ENCODE measurements at regions not wholly inside any gene's neighbourhood (a gene's known extent, or its start where the extent isn't known, plus 50 kb on each side); places are given as distances from the start of the nearest gene placed in this dataset.

DNA sequence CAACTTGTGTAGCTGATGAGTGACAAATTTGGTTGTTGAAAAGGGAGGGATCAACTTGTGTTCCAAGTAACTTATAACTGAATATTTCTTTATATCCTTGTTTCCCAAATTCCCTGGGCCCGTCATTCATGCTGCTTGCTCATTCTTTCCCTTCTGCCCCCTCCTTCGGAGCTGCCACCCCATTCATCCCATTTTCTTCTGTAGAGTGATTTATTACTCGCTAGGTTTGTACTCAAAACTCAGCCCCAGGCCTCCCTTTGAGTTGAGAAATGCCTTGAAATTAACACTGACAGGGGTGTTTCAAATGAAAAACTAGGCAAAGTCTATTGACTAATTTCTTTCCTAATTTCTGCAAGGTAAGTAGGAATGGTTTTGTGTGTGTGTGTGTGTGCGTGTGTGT, 277.4 kb upstream of the SLCO3A1 start (continued):
- TF ChIP-seq, protein P1, sequence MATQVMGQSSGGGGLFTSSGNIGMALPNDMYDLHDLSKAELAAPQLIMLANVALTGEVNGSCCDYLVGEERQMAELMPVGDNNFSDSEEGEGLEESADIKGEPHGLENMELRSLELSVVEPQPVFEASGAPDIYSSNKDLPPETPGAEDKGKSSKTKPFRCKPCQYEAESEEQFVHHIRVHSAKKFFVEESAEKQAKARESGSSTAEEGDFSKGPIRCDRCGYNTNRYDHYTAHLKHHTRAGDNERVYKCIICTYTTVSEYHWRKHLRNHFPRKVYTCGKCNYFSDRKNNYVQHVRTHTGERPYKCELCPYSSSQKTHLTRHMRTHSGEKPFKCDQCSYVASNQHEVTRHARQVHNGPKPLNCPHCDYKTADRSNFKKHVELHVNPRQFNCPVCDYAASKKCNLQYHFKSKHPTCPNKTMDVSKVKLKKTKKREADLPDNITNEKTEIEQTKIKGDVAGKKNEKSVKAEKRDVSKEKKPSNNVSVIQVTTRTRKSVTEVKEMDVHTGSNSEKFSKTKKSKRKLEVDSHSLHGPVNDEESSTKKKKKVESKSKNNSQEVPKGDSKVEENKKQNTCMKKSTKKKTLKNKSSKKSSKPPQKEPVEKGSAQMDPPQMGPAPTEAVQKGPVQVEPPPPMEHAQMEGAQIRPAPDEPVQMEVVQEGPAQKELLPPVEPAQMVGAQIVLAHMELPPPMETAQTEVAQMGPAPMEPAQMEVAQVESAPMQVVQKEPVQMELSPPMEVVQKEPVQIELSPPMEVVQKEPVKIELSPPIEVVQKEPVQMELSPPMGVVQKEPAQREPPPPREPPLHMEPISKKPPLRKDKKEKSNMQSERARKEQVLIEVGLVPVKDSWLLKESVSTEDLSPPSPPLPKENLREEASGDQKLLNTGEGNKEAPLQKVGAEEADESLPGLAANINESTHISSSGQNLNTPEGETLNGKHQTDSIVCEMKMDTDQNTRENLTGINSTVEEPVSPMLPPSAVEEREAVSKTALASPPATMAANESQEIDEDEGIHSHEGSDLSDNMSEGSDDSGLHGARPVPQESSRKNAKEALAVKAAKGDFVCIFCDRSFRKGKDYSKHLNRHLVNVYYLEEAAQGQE (IDR thresholded peaks at IDR 0.05; ENCODE audit: unreplicated experiment): no peak
- TF ChIP-seq, protein P2, sequence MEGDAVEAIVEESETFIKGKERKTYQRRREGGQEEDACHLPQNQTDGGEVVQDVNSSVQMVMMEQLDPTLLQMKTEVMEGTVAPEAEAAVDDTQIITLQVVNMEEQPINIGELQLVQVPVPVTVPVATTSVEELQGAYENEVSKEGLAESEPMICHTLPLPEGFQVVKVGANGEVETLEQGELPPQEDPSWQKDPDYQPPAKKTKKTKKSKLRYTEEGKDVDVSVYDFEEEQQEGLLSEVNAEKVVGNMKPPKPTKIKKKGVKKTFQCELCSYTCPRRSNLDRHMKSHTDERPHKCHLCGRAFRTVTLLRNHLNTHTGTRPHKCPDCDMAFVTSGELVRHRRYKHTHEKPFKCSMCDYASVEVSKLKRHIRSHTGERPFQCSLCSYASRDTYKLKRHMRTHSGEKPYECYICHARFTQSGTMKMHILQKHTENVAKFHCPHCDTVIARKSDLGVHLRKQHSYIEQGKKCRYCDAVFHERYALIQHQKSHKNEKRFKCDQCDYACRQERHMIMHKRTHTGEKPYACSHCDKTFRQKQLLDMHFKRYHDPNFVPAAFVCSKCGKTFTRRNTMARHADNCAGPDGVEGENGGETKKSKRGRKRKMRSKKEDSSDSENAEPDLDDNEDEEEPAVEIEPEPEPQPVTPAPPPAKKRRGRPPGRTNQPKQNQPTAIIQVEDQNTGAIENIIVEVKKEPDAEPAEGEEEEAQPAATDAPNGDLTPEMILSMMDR (conservative IDR thresholded peaks at IDR 0.05; ENCODE audit: low read depth in 2 of 2): no peak
- TF ChIP-seq STAT1 (IDR thresholded peaks at IDR 0.05; ENCODE audit: unreplicated experiment): no peak
- TF ChIP-seq POLR2AphosphoS5 (IDR thresholded peaks at IDR 0.05; ENCODE audit: low read depth): no peak

DNA sequence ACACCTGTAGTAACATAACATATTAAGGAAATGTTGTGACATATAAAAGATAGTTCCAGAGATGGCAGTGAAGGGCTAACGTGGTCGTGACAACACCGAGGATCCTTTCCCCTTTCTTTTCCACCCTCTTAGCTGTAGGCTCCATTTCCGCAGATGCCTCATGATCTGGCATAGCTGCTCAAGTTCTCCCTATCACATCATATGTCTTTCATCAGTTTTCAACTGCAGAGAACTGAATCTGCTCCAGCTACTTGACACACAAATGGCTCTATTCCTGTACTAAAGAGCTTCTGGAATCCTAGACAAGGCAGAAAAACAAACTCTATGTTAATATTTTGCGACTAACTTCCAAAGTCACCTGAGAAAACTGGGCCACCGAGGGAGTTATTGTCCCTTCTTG, 275.0 kb upstream of the SLCO3A1 start:
- no peak overlapping the region for H2AFZ ChIP-seq
- ATAC-seq: no peak
- no peaks in the 10 kb centered on the region for H3K27me3 Mint-ChIP-seq (ENCODE audit: insufficient read depth, low read depth, poor library complexity)
- TF ChIP-seq, protein P2 (conservative IDR thresholded peaks at IDR 0.05; ENCODE audit: low read depth in 2 of 2): no peak
- TF ChIP-seq, protein P3, sequence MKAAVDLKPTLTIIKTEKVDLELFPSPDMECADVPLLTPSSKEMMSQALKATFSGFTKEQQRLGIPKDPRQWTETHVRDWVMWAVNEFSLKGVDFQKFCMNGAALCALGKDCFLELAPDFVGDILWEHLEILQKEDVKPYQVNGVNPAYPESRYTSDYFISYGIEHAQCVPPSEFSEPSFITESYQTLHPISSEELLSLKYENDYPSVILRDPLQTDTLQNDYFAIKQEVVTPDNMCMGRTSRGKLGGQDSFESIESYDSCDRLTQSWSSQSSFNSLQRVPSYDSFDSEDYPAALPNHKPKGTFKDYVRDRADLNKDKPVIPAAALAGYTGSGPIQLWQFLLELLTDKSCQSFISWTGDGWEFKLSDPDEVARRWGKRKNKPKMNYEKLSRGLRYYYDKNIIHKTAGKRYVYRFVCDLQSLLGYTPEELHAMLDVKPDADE (IDR thresholded peaks at IDR 0.05): no peak
- TF ChIP-seq EZH2phosphoT487 (IDR thresholded peaks at IDR 0.05; ENCODE audit: unreplicated experiment) (no peak), EZH2 (IDR thresholded peaks at IDR 0.05; ENCODE audit: low read depth, unreplicated experiment) (no peak), ZNF331 (CRISPR knock-in tag; IDR thresholded peaks at IDR 0.05; ENCODE audit: low read depth) (no peak), CREB1 (CRISPR knock-in tag; IDR thresholded peaks at IDR 0.05; ENCODE audit: low read depth) (no peak), JUNB (IDR thresholded peaks at IDR 0.05; ENCODE audit: unreplicated experiment) (no peak), ZNF114 (CRISPR knock-in tag; IDR thresholded peaks at IDR 0.05) (no peak)
- TF ChIP-seq, protein P1 (IDR thresholded peaks at IDR 0.05; ENCODE audit: unreplicated experiment): no peak

More for the DNA sequence above, 275.0 kb upstream of the SLCO3A1 start:
- Histone ChIP-seq H3K27ac (ENCODE audit: low read depth) (no peak overlapping the region), H3K4me3 (no peak overlapping the region), H3K79me2 (replicated peaks; ENCODE audit: insufficient read depth) (no peaks in the 10 kb centered on the region), H3F3A (replicated peaks; ENCODE audit: low read depth) (no peaks in the 10 kb centered on the region), H3K27me3 (ENCODE audit: insufficient read depth) (no peaks in the 10 kb centered on the region), H3K4me1 (ENCODE audit: insufficient read depth) (no peaks in the 10 kb centered on the region), H3K36me3 (ENCODE audit: insufficient read depth) (no peaks in the 10 kb centered on the region), H3K9me2 (ENCODE audit: insufficient read depth) (no peaks in the 10 kb centered on the region), H4K20me1 (replicated peaks; ENCODE audit: insufficient read depth) (no peaks in the 10 kb centered on the region; the same call in 1 of the 2 replicates), H3K4me2 (no peak overlapping the region)
- no peaks in the 10 kb centered on the region for H3K4me1 Mint-ChIP-seq
- H3K27ac Mint-ChIP-seq: no peak overlapping the region
- DNase-seq (ENCODE audit: low spot score): no peak
- H3K4me3 Mint-ChIP-seq: no peak overlapping the region
- no peaks in the 10 kb centered on the region for H3K9me3 Mint-ChIP-seq
- H3K36me3 Mint-ChIP-seq (ENCODE audit: low read depth): no peaks in the 10 kb centered on the region
